Natural killer cell (primary cell): ENCODE measurements at regions not wholly inside any gene's neighbourhood (a gene's known extent, or its start where the extent isn't known, plus 50 kb on each side); places are given as distances from the start of the nearest gene placed in this dataset.

Experiments
- ATAC-seq, 3 donors: fragments of 150-1000 bp in 2 of 3; fragments of 200-7000 bp in 1 of 3; cut with Tn5 transposase; 1 replicate in 1 of 3; 2 replicates in 2 of 3; pipeline ENCODE4 v1.10.0; 2021; ENCODE audit warnings: mild to moderate bottlenecking in 2 of 3, moderate library complexity in 2 of 3
- DNase-seq, 2 donors: peaks; one replicate each; pipeline versions ENCODE4 v3.0.0 to v3.0.0-alpha.2; 2013 to 2021; ENCODE audit warnings: mixed read lengths in 1 of 2
- H3K27ac ChIP-seq: one replicate; pipeline ENCODE4 v1.5.1; 2013; ENCODE audit warnings: mild to moderate bottlenecking, low read length
- H3K27me3 ChIP-seq: one replicate; pipeline ENCODE4 v1.6.1; 2013; ENCODE audit warnings: low read length; ENCODE audit not compliant: control insufficient read depth, insufficient read depth
- H3K36me3 ChIP-seq: one replicate; pipeline ENCODE4 v1.6.1; 2013; ENCODE audit warnings: low read length; ENCODE audit not compliant: control insufficient read depth, insufficient read depth
- H3K4me1 ChIP-seq: one replicate; pipeline ENCODE4 v1.6.1; 2013; ENCODE audit warnings: low read length; ENCODE audit not compliant: control insufficient read depth, insufficient read depth
- H3K4me3 ChIP-seq: one replicate; pipeline ENCODE4 v1.5.1; 2013; ENCODE audit warnings: low read length
- H3K9me3 ChIP-seq: one replicate; pipeline ENCODE4 v1.6.1; 2013; ENCODE audit warnings: low read length; ENCODE audit not compliant: control insufficient read depth, insufficient read depth
- H3K27ac Mint-ChIP-seq, 2 donors: one replicate each; pipeline ENCODE4 v1.8.0; 2022; ENCODE audit warnings: mild to moderate bottlenecking in 2 of 2, mixed read lengths in 2 of 2, moderate library complexity in 1 of 2
- H3K27me3 Mint-ChIP-seq, 2 donors: one replicate each; pipeline ENCODE4 v1.8.0; 2022; ENCODE audit warnings: low read depth in 2 of 2, mixed read lengths in 2 of 2
- H3K36me3 Mint-ChIP-seq: one replicate; pipeline ENCODE4 v1.8.0; 2022; ENCODE audit warnings: mixed read lengths
- H3K4me1 Mint-ChIP-seq, 2 donors: one replicate each; pipeline ENCODE4 v1.8.0; 2022; ENCODE audit warnings: mixed read lengths in 2 of 2
- H3K4me3 Mint-ChIP-seq: one replicate; pipeline ENCODE4 v1.8.0; 2022; ENCODE audit warnings: mild to moderate bottlenecking, moderate library complexity, mixed read lengths
- H3K9me3 Mint-ChIP-seq, 2 donors: one replicate each; pipeline ENCODE4 v1.8.0; 2022; ENCODE audit warnings: mixed read lengths in 2 of 2
- CTCF ChIP-seq: fragments of 200-600 bp; IDR thresholded peaks from one replicate; pipeline ENCODE4 v1.8.0; 2022; ENCODE audit warnings: antibody characterized with exemption
- WGBS: methylation state at CpG from one replicate; pipeline ENCODE4 v1.1.7; 2013; ENCODE audit warnings: missing lambda C conversion rate; ENCODE audit not compliant: insufficient coverage; 5-methylcytosine and 5-hydroxymethylcytosine counted together
- intact Hi-C: fragments of 100-400 bp; cut with micrococcal nuclease; formaldehyde crosslinking; loops from one replicate; pipeline ENCODE4 v1.14.2; 2022

GRCh38 chr4:115437739-115438138 lies 324.3 kb upstream of the NDST4 start:
- intact Hi-C loops: no loop called here
- Mint-ChIP-seq H3K36me3 (no peaks in the 10 kb centered on the region), H3K27ac (no peak overlapping the region), H3K27me3 (no peaks in the 10 kb centered on the region), H3K4me3 (no peak overlapping the region), H3K9me3 (peaks cover 0 to 9% of the 10 kb centered on the region in 2 donors), H3K4me1 (no peaks in the 10 kb centered on the region)
- DNase-seq (no peak), ATAC-seq (no peak)
- no peak for TF ChIP-seq CTCF
- H3K9me3 ChIP-seq: no peaks in the 10 kb centered on the region
- H3K4me1 ChIP-seq: no peaks in the 10 kb centered on the region
- no peak overlapping the region for H3K4me3 ChIP-seq
- 66% methylated on average over 2 of the region's 3 CpGs for WGBS
- no peaks in the 10 kb centered on the region for H3K27me3 ChIP-seq
- H3K27ac ChIP-seq: no peak overlapping the region
- no peaks in the 10 kb centered on the region for H3K36me3 ChIP-seq

GRCh38 chr4:115433491-115433890 lies 320.1 kb upstream of the NDST4 start:
- WGBS: 100% methylated on average over 1 of the region's 1 CpG

GRCh38 chr4:115430024-115430423 lies 316.6 kb upstream of the NDST4 start:
- no peaks in the 10 kb centered on the region for H3K27me3 Mint-ChIP-seq
- no peaks in the 10 kb centered on the region for H3K9me3 Mint-ChIP-seq
- Histone ChIP-seq H3K36me3 (no peaks in the 10 kb centered on the region), H3K9me3 (no peaks in the 10 kb centered on the region), H3K27ac (no peak overlapping the region), H3K4me3 (no peak overlapping the region), H3K4me1 (no peaks in the 10 kb centered on the region), H3K27me3 (no peaks in the 10 kb centered on the region)
- WGBS: 86% methylated on average over 1 of the region's 3 CpGs
- H3K4me3 Mint-ChIP-seq: no peak overlapping the region
- no peaks in the 10 kb centered on the region for H3K36me3 Mint-ChIP-seq
- DNase-seq: no peak
- no peak for TF ChIP-seq CTCF
- ATAC-seq: no peak
- H3K27ac Mint-ChIP-seq: no peak overlapping the region
- H3K4me1 Mint-ChIP-seq: no peaks in the 10 kb centered on the region
- intact Hi-C loops: no loop called here

More at GRCh38 chr4:115433491-115433890, 320.1 kb upstream of the NDST4 start:
- H3K9me3 ChIP-seq: no peaks in the 10 kb centered on the region
- ATAC-seq (no peak), DNase-seq (no peak)
- Mint-ChIP-seq H3K4me3 (no peak overlapping the region), H3K27ac (no peak overlapping the region), H3K36me3 (no peaks in the 10 kb centered on the region), H3K9me3 (peaks cover 0 to 2% of the 10 kb centered on the region in 2 donors), H3K4me1 (no peaks in the 10 kb centered on the region), H3K27me3 (no peaks in the 10 kb centered on the region)
- intact Hi-C loops: no loop called here
- no peaks in the 10 kb centered on the region for H3K36me3 ChIP-seq
- no peaks in the 10 kb centered on the region for H3K27me3 ChIP-seq
- H3K4me3 ChIP-seq: no peak overlapping the region
- H3K27ac ChIP-seq: no peak overlapping the region
- no peak for TF ChIP-seq CTCF
- H3K4me1 ChIP-seq: no peaks in the 10 kb centered on the region

GRCh38 chr4:115428455-115428854 lies 315.0 kb upstream of the NDST4 start:
- H3K4me1 Mint-ChIP-seq: no peaks in the 10 kb centered on the region
- H3K4me3 Mint-ChIP-seq: no peak overlapping the region
- H3K27ac ChIP-seq: no peak overlapping the region
- H3K9me3 ChIP-seq: no peaks in the 10 kb centered on the region
- DNase-seq: no peak
- ATAC-seq: no peak
- H3K4me3 ChIP-seq: no peak overlapping the region
- H3K27me3 ChIP-seq: no peaks in the 10 kb centered on the region
- no peak overlapping the region for H3K27ac Mint-ChIP-seq
- no peaks in the 10 kb centered on the region for H3K36me3 ChIP-seq
- TF ChIP-seq CTCF: no peak
- no peaks in the 10 kb centered on the region for H3K4me1 ChIP-seq
- no peaks in the 10 kb centered on the region for H3K9me3 Mint-ChIP-seq
- 81% methylated on average over 1 of the region's 1 CpG for WGBS
- H3K36me3 Mint-ChIP-seq: no peaks in the 10 kb centered on the region
- intact Hi-C loops: no loop called here
- H3K27me3 Mint-ChIP-seq: no peaks in the 10 kb centered on the region
